ENCODE measurements at regions not wholly inside any gene's neighbourhood (a gene's known extent, or its start where the extent isn't known, plus 50 kb on each side); places are given as distances from the start of the nearest gene placed in this dataset.

GRCh38 chr4:33751050-33751449 is 2493.3 kb downstream of the ARAP2 start:
- Histone ChIP-seq H3K36me3 (ENCODE audit: control insufficient read depth in 2 of 3, insufficient read depth in 3 of 3, low read length in 3 of 3) (no peaks in the 10 kb centered on the region), H3K9ac (ENCODE audit: low read length in 3 of 3) (no peak overlapping the region), H3K27ac (ENCODE audit: low read depth in 2 of 2, low read length in 2 of 2) (no peak overlapping the region), H3K4me1 (ENCODE audit: control insufficient read depth in 2 of 3, insufficient read depth in 2 of 3, low read depth in 1 of 3, low read length in 3 of 3) (no peaks in the 10 kb centered on the region), H3K9me3 (ENCODE audit: control insufficient read depth in 2 of 3, insufficient read depth in 1 of 3, low read length in 3 of 3) (no peaks in the 10 kb centered on the region), H3K27me3 (ENCODE audit: control insufficient read depth, insufficient read depth, low read length) (no peaks in the 10 kb centered on the region), H3K4me3 (ENCODE audit: low read length in 3 of 3) (no peak overlapping the region)
- DNase-seq (no peak), FAIRE-seq (no peak)
- no peak for TF ChIP-seq CTCF (IDR thresholded peaks at IDR 0.05; ENCODE audit: borderline replicate concordance, extremely low read depth, insufficient read depth)
- intact Hi-C loops (cut with DNase I) = no loop called here

- Histone ChIP-seq H3K9me3 (ENCODE audit: control insufficient read depth in 2 of 3, insufficient read depth in 1 of 3, low read length in 3 of 3) (no peaks in the 10 kb centered on the region), H3K4me1 (ENCODE audit: control insufficient read depth in 2 of 3, insufficient read depth in 2 of 3, low read depth in 1 of 3, low read length in 3 of 3) (no peaks in the 10 kb centered on the region), H3K27ac (ENCODE audit: low read depth in 2 of 2, low read length in 2 of 2) (no peak overlapping the region), H3K27me3 (ENCODE audit: control insufficient read depth, insufficient read depth, low read length) (no peaks in the 10 kb centered on the region), H3K4me3 (ENCODE audit: low read length in 3 of 3) (no peak overlapping the region), H3K36me3 (ENCODE audit: control insufficient read depth in 2 of 3, insufficient read depth in 3 of 3, low read length in 3 of 3) (no peaks in the 10 kb centered on the region), H3K9ac (ENCODE audit: low read length in 3 of 3) (no peak overlapping the region)
- intact Hi-C loops (cut with DNase I) = no loop called here
- DNase-seq (peak in 2 of 5 donors; percentile 17 to 45), FAIRE-seq (no peak)
- TF ChIP-seq CTCF (IDR thresholded peaks at IDR 0.05; ENCODE audit: borderline replicate concordance, extremely low read depth, insufficient read depth) = no peak
Observed at GRCh38 chr4:33772582-33772981, 2471.7 kb downstream of the ARAP2 start.

- Histone ChIP-seq H3K36me3 (ENCODE audit: control insufficient read depth in 2 of 3, insufficient read depth in 3 of 3, low read length in 3 of 3) (no peaks in the 10 kb centered on the region), H3K27ac (ENCODE audit: low read depth in 2 of 2, low read length in 2 of 2) (no peak overlapping the region), H3K27me3 (ENCODE audit: control insufficient read depth, insufficient read depth, low read length) (no peaks in the 10 kb centered on the region), H3K4me3 (ENCODE audit: low read length in 3 of 3) (no peak overlapping the region), H3K9me3 (ENCODE audit: control insufficient read depth in 2 of 3, insufficient read depth in 1 of 3, low read length in 3 of 3) (no peaks in the 10 kb centered on the region), H3K9ac (ENCODE audit: low read length in 3 of 3) (no peak overlapping the region), H3K4me1 (ENCODE audit: control insufficient read depth in 2 of 3, insufficient read depth in 2 of 3, low read depth in 1 of 3, low read length in 3 of 3) (no peaks in the 10 kb centered on the region)
- DNase-seq = no peak
- intact Hi-C loops (cut with DNase I) = no loop called here
- TF ChIP-seq CTCF (IDR thresholded peaks at IDR 0.05; ENCODE audit: borderline replicate concordance, extremely low read depth, insufficient read depth) = no peak
- no peak for FAIRE-seq
Observed at GRCh38 chr4:33780952-33781791, 2463.1 kb downstream of the ARAP2 start.

Data from kidney (tissue), 13 donors.